Neuronal stem cell (in vitro differentiated cells): ENCODE measurements at regions not wholly inside any gene's neighbourhood (a gene's known extent, or its start where the extent isn't known, plus 50 kb on each side); places are given as distances from the start of the nearest gene placed in this dataset.

Source experiments
- DNase-seq: peaks from one replicate; pipeline ENCODE4 v3.0.0-alpha.2; 2013; ENCODE audit warnings: low spot score
- H2AFZ ChIP-seq: one replicate; pipeline ENCODE4 v1.6.1; 2013; ENCODE audit warnings: mild to moderate bottlenecking, low read length, inconsistent platforms
- H2AK5ac ChIP-seq: 2 replicates; pipeline ENCODE4 v1.6.1; 2013; ENCODE audit warnings: low read depth, mild to moderate bottlenecking, inconsistent platforms, low read length, moderate library complexity, mixed read lengths
- H2BK120ac ChIP-seq: 2 replicates; pipeline ENCODE4 v1.6.1; 2013; ENCODE audit warnings: low read depth, mild to moderate bottlenecking, inconsistent platforms, low read length, moderate library complexity, mixed read lengths
- H2BK12ac ChIP-seq: one replicate; pipeline ENCODE4 v1.6.1; 2013; ENCODE audit warnings: low read length, inconsistent platforms
- H2BK15ac ChIP-seq: 2 replicates; pipeline ENCODE4 v1.6.1; 2013; ENCODE audit warnings: mild to moderate bottlenecking, low read length, inconsistent platforms, mixed read lengths
- H2BK5ac ChIP-seq: one replicate; pipeline ENCODE4 v1.6.1; 2013; ENCODE audit warnings: inconsistent platforms, mild to moderate bottlenecking, low read length, moderate library complexity
- H3K14ac ChIP-seq: one replicate; pipeline ENCODE4 v1.6.1; 2013; ENCODE audit warnings: low read length, inconsistent platforms
- H3K18ac ChIP-seq: 2 replicates; pipeline ENCODE4 v1.6.1; 2013; ENCODE audit warnings: low read length, inconsistent platforms
- H3K23ac ChIP-seq: 2 replicates; pipeline ENCODE4 v1.6.1; 2013; ENCODE audit warnings: low read depth, mild to moderate bottlenecking, mixed read lengths, low read length, inconsistent platforms; ENCODE audit not compliant: poor library complexity
- H3K27ac ChIP-seq: replicated peaks from 3 replicates; pipeline ENCODE4 v1.5.1; 2013; ENCODE audit warnings: low read length, inconsistent platforms
- H3K27me3 ChIP-seq, 3 experiments: 2 replicates each; pipeline ENCODE4 v1.6.1; 2013; ENCODE audit warnings: low read length in 3 of 3, mild to moderate bottlenecking in 2 of 3, inconsistent platforms in 1 of 3, low read depth in 1 of 3, mixed read lengths in 1 of 3, moderate library complexity in 1 of 3; ENCODE audit not compliant: control insufficient read depth in 3 of 3, insufficient read depth in 3 of 3
- H3K36me3 ChIP-seq, 2 donors: replicated peaks in 1 of 2; 2 replicates each; pipeline ENCODE4 v1.6.1; 2013; ENCODE audit warnings: low read length in 2 of 2; ENCODE audit not compliant: control insufficient read depth in 2 of 2, insufficient read depth in 2 of 2
- H3K4ac ChIP-seq: 2 replicates; pipeline ENCODE4 v1.6.1; 2013; ENCODE audit warnings: inconsistent platforms, mild to moderate bottlenecking, low read length, moderate library complexity
- H3K4me1 ChIP-seq, 2 donors: 1 replicate in 1 of 2; 2 replicates in 1 of 2; pipeline ENCODE4 v1.6.1; 2013; ENCODE audit warnings: low read length in 2 of 2, low read depth in 1 of 2; ENCODE audit not compliant: control insufficient read depth in 2 of 2, insufficient read depth in 1 of 2
- H3K4me2 ChIP-seq: one replicate; pipeline ENCODE4 v1.6.1; 2013; ENCODE audit warnings: mild to moderate bottlenecking, low read length, inconsistent platforms; ENCODE audit not compliant: insufficient read depth, poor library complexity, severe bottlenecking
- H3K4me3 ChIP-seq, 2 donors: 2 replicates each; pipeline ENCODE4 v1.5.1; 2013; ENCODE audit warnings: low read length in 2 of 2, mild to moderate bottlenecking in 2 of 2, inconsistent platforms in 1 of 2, moderate library complexity in 1 of 2
- H3K79me1 ChIP-seq: one replicate; pipeline ENCODE4 v1.6.1; 2013; ENCODE audit warnings: low read depth, mild to moderate bottlenecking, inconsistent platforms, low read length, moderate library complexity
- H3K9ac ChIP-seq: one replicate; pipeline ENCODE4 v1.6.1; 2013; ENCODE audit warnings: mild to moderate bottlenecking, low read depth, low read length, inconsistent platforms; ENCODE audit not compliant: poor library complexity
- H3K9me3 ChIP-seq, 2 donors: replicated peaks in 1 of 2; 2 replicates each; pipeline versions ENCODE3 to v1.6.1; 2013; ENCODE audit warnings: low read length in 2 of 2, mild to moderate bottlenecking in 2 of 2, inconsistent platforms in 1 of 2, low read depth in 1 of 2, mixed read lengths in 1 of 2, moderate library complexity in 1 of 2; ENCODE audit not compliant: control insufficient read depth in 2 of 2, insufficient read depth in 1 of 2
- H4K8ac ChIP-seq: one replicate; pipeline ENCODE4 v1.6.1; 2013; ENCODE audit warnings: low read depth, mild to moderate bottlenecking, inconsistent platforms, low read length, moderate library complexity
- H4K91ac ChIP-seq: one replicate; pipeline ENCODE4 v1.6.1; 2013; ENCODE audit warnings: low read length, low read depth, mild to moderate bottlenecking, inconsistent platforms; ENCODE audit not compliant: poor library complexity
- WGBS, 2 donors: extraction: QIAGEN DNeasy Blood & Tissue Kit; methylation state at CpG; one replicate each; pipeline ENCODE4 v1.1.7; 2013; ENCODE audit warnings: missing lambda C conversion rate in 2 of 2, mixed read lengths in 1 of 2; ENCODE audit not compliant: insufficient read length in 2 of 2, insufficient replicate concordance in 1 of 2; ENCODE audit errors: extremely low coverage in 2 of 2; 5-methylcytosine and 5-hydroxymethylcytosine counted together

GRCh38 chr3:25910105-25910504, 120.2 kb downstream of the OXSM start:
- Histone ChIP-seq H2BK12ac (no peak overlapping the region), H3K4me3 (no peak overlapping the region), H4K8ac (no peak overlapping the region), H2BK5ac (no peak overlapping the region), H3K27ac (no peak overlapping the region), H4K91ac (no peak overlapping the region), H3K9me3 (no peaks in the 10 kb centered on the region), H3K14ac (no peak overlapping the region), H3K79me1 (no peaks in the 10 kb centered on the region), H3K36me3 (no peaks in the 10 kb centered on the region), H3K9ac (no peak overlapping the region), H3K18ac (no peak overlapping the region), H3K27me3 (no peaks in the 10 kb centered on the region), H3K4me2 (no peak overlapping the region), H3K4me1 (peaks cover 0 to under 1% of the 10 kb centered on the region in 2 donors), H3K23ac (no peak overlapping the region), H3K4ac (no peak overlapping the region), H2AFZ (no peak overlapping the region), H2BK15ac (no peak overlapping the region), H2AK5ac (no peak overlapping the region), H2BK120ac (no peak overlapping the region)
- no CpG with 5 or more reads among the region's 2 CpGs for WGBS, 2 donors
- DNase-seq, result no peak

- WGBS, 2 donors, result no CpG with 5 or more reads among the region's 4 CpGs
- DNase-seq, result no peak
These were observed 121.1 kb downstream of the OXSM start for GRCh38 chr3:25910997-25911396.

GRCh38 chr3:25911525-25912295, 121.8 kb downstream of the OXSM start:
- Histone ChIP-seq H3K4me3 (no peak overlapping the region), H2AK5ac (no peak overlapping the region), H3K23ac (no peak overlapping the region), H3K4me2 (no peak overlapping the region), H3K4me1 (no peaks in the 10 kb centered on the region), H3K27me3 (no peaks in the 10 kb centered on the region), H2BK15ac (no peak overlapping the region), H3K18ac (no peak overlapping the region), H4K8ac (no peak overlapping the region), H2AFZ (no peak overlapping the region), H3K36me3 (no peaks in the 10 kb centered on the region), H3K9ac (no peak overlapping the region), H2BK120ac (no peak overlapping the region), H3K27ac (no peak overlapping the region), H3K79me1 (no peaks in the 10 kb centered on the region), H2BK12ac (no peak overlapping the region), H3K4ac (no peak overlapping the region), H4K91ac (no peak overlapping the region), H3K14ac (no peak overlapping the region), H3K9me3 (no peaks in the 10 kb centered on the region), H2BK5ac (no peak overlapping the region)
- no peak for DNase-seq
- WGBS, 2 donors, result no CpG with 5 or more reads among the region's 7 CpGs

More at GRCh38 chr3:25910997-25911396, 121.1 kb downstream of the OXSM start:
- Histone ChIP-seq H2BK12ac (no peak overlapping the region), H3K36me3 (no peaks in the 10 kb centered on the region), H3K4me3 (no peak overlapping the region), H3K4ac (no peak overlapping the region), H2BK5ac (no peak overlapping the region), H4K91ac (no peak overlapping the region), H3K23ac (no peak overlapping the region), H3K9ac (no peak overlapping the region), H2AFZ (no peak overlapping the region), H3K18ac (no peak overlapping the region), H4K8ac (no peak overlapping the region), H3K27me3 (no peaks in the 10 kb centered on the region), H2BK15ac (no peak overlapping the region), H3K79me1 (no peaks in the 10 kb centered on the region), H2BK120ac (no peak overlapping the region), H2AK5ac (no peak overlapping the region), H3K9me3 (no peaks in the 10 kb centered on the region), H3K27ac (no peak overlapping the region), H3K4me1 (no peaks in the 10 kb centered on the region), H3K14ac (no peak overlapping the region), H3K4me2 (no peak overlapping the region)

GRCh38 chr3:25913179-25913578, 123.3 kb downstream of the OXSM start:
- H4K91ac ChIP-seq, result no peak overlapping the region
- H3K9ac ChIP-seq, result no peak overlapping the region
- no peak overlapping the region for H3K23ac ChIP-seq
- no peak for DNase-seq
- H2AK5ac ChIP-seq, result no peak overlapping the region
- H3K4ac ChIP-seq, result no peak overlapping the region
- no peak overlapping the region for H3K14ac ChIP-seq
- no peaks in the 10 kb centered on the region for H3K79me1 ChIP-seq
- no peaks in the 10 kb centered on the region for H3K36me3 ChIP-seq
- H2BK15ac ChIP-seq, result no peak overlapping the region
- no peaks in the 10 kb centered on the region for H3K4me1 ChIP-seq
- H3K27me3 ChIP-seq, result no peaks in the 10 kb centered on the region
- no peak overlapping the region for H3K27ac ChIP-seq
- no peak overlapping the region for H3K4me2 ChIP-seq
- H2BK5ac ChIP-seq, result no peak overlapping the region
- no peak overlapping the region for H2BK12ac ChIP-seq
- no peaks in the 10 kb centered on the region for H3K9me3 ChIP-seq
- no peak overlapping the region for H4K8ac ChIP-seq
- no peak overlapping the region for H2BK120ac ChIP-seq
- no peak overlapping the region for H3K18ac ChIP-seq
- no peak overlapping the region for H2AFZ ChIP-seq
- H3K4me3 ChIP-seq, result no peak overlapping the region
